ENCODE measurements at regions not wholly inside any gene's neighbourhood (a gene's known extent, or its start where the extent isn't known, plus 50 kb on each side); places are given as distances from the start of the nearest gene placed in this dataset.

DNA sequence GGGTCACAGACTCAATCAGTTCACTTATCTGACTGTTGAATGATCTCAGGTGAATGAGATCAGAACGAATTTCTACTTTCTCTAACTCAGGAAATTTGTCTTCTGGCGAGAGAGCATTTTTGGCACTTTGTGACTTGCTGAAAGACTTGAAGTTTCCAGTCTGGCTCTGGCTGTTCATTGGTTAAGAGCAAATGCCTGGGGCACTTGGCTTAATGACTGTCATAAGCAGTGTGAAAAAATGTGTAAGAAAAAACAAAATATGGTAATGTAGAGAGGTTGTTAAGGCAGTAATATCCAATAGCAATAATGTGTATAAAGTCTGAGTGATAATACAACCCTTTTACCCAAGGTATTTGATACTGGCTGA is 71.3 kb upstream of the PGRMC2 start:
- DNase-seq (ENCODE audit: low spot score) (no peak), ATAC-seq (ENCODE audit: low read depth) (no peak)
- Histone ChIP-seq H3K36me3 (ENCODE audit: low read depth) (no peaks in the 10 kb centered on the region), H3K4me3 (ENCODE audit: severe bottlenecking) (no peak overlapping the region), H3K27ac (ENCODE audit: poor library complexity, severe bottlenecking) (no peak overlapping the region), H3K27me3 (ENCODE audit: insufficient read depth, poor library complexity, severe bottlenecking) (no peaks in the 10 kb centered on the region), H3K4me1 (ENCODE audit: insufficient read depth, poor library complexity, severe bottlenecking) (peaks cover 17% of the 10 kb centered on the region), H3K9me3 (ENCODE audit: severe bottlenecking) (no peaks in the 10 kb centered on the region)
- TF ChIP-seq, protein P1, sequence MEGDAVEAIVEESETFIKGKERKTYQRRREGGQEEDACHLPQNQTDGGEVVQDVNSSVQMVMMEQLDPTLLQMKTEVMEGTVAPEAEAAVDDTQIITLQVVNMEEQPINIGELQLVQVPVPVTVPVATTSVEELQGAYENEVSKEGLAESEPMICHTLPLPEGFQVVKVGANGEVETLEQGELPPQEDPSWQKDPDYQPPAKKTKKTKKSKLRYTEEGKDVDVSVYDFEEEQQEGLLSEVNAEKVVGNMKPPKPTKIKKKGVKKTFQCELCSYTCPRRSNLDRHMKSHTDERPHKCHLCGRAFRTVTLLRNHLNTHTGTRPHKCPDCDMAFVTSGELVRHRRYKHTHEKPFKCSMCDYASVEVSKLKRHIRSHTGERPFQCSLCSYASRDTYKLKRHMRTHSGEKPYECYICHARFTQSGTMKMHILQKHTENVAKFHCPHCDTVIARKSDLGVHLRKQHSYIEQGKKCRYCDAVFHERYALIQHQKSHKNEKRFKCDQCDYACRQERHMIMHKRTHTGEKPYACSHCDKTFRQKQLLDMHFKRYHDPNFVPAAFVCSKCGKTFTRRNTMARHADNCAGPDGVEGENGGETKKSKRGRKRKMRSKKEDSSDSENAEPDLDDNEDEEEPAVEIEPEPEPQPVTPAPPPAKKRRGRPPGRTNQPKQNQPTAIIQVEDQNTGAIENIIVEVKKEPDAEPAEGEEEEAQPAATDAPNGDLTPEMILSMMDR (IDR thresholded peaks at IDR 0.05; ENCODE audit: poor library complexity, severe bottlenecking): no peak

DNA sequence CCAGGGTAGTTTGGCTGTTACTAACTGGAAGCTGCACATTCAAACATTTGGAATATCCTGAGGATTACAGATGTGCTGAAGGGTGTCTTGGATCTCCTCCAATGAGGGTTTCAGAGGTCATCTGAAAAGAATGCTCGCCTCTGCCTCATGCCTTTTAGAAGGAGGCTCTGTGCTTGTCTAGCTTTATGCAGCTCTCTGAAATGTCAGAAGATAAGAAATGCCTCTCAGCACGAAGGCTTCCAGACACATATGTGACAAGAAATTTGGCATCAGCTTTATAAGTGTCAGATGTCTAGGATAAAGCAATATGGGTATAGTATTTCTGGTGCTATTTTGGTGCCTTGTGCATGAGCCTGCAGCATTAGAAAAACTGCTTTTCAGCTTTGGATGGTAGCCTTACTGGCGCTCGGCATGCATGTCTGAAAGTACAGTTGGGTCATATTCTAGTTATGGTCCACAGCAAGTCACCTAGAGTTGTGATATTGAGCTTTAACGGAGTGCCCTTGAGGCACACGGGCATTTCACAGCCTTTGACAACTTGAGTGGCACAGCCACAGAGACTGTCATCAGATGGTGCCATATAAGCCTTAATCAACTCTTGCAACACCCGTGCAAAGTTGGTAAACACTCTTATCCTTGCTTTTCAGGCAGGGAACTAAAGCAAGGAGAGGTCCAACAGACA is 70.8 kb upstream of the PGRMC2 start:
- DNase-seq (ENCODE audit: low spot score): no peak
- H3K27me3 ChIP-seq (ENCODE audit: insufficient read depth, poor library complexity, severe bottlenecking): no peaks in the 10 kb centered on the region
- H3K4me3 ChIP-seq (ENCODE audit: severe bottlenecking): no peak overlapping the region
- no peaks in the 10 kb centered on the region for H3K36me3 ChIP-seq (ENCODE audit: low read depth)
- ATAC-seq (ENCODE audit: low read depth): peak; percentile 41; the same call in 2 of the 3 replicates
- no peaks in the 10 kb centered on the region for H3K9me3 ChIP-seq (ENCODE audit: severe bottlenecking)
- peak overlapping the region; percentile 27 for H3K27ac ChIP-seq (ENCODE audit: poor library complexity, severe bottlenecking)
- peaks cover 20% of the 10 kb centered on the region for H3K4me1 ChIP-seq (ENCODE audit: insufficient read depth, poor library complexity, severe bottlenecking)
- TF ChIP-seq, protein P1 (IDR thresholded peaks at IDR 0.05; ENCODE audit: poor library complexity, severe bottlenecking): no peak

DNA sequence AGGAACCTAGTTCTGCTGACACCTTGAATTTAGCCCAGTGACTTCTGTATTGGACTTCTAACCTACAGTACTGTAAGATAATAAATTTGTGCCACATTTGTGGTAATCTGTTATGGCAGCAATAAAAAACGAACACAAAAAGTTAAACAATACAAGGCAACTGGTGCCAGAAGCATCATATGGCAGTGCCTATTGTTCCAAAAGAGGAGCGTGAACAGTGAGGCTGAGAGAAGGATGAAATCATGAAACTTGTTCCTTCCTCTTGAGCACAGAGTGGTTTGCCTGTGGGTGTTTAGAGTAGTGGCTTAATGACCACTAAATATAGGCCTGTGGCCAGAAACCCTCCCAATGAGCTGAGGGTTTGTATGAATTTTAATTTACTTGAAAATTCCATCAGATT is 69.7 kb upstream of the PGRMC2 start:
- H3K27me3 ChIP-seq (ENCODE audit: insufficient read depth, poor library complexity, severe bottlenecking): no peaks in the 10 kb centered on the region
- TF ChIP-seq, protein P1 (IDR thresholded peaks at IDR 0.05; ENCODE audit: poor library complexity, severe bottlenecking): no peak
- no peak overlapping the region for H3K4me3 ChIP-seq (ENCODE audit: severe bottlenecking)
- DNase-seq (ENCODE audit: low spot score) (no peak), ATAC-seq (ENCODE audit: low read depth) (no peak)
- H3K4me1 ChIP-seq (ENCODE audit: insufficient read depth, poor library complexity, severe bottlenecking): peaks cover 20% of the 10 kb centered on the region
- no peaks in the 10 kb centered on the region for H3K9me3 ChIP-seq (ENCODE audit: severe bottlenecking)
- H3K27ac ChIP-seq (ENCODE audit: poor library complexity, severe bottlenecking): peak overlapping the region; percentile 27
- no peaks in the 10 kb centered on the region for H3K36me3 ChIP-seq (ENCODE audit: low read depth)

DNA sequence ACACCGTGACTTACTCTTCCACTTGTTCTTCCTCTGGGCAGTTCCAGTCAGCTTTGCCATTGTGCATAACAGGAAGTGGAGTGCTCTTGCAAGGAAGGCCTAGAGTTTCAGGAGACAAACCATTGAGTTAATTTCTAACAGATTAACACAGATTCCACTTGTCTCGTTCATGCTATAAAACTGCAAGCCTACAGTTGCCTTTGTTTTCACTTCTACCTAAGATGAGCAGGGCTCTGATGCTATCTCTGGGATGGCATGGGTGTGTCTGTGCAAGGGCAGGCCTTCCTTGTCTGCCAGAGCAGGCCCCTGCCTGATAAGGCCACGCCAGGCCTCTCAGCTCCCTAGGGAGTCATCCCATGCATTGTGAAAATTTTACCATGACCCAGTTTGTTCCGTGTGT is 67.7 kb upstream of the PGRMC2 start:
- TF ChIP-seq, protein P1 (IDR thresholded peaks at IDR 0.05; ENCODE audit: poor library complexity, severe bottlenecking): no peak
- H3K4me3 ChIP-seq (ENCODE audit: severe bottlenecking): no peak overlapping the region
- H3K27me3 ChIP-seq (ENCODE audit: insufficient read depth, poor library complexity, severe bottlenecking): no peaks in the 10 kb centered on the region
- ATAC-seq (ENCODE audit: low read depth) (no peak; the same call in 2 of the 3 replicates), DNase-seq (ENCODE audit: low spot score) (no peak)
- H3K27ac ChIP-seq (ENCODE audit: poor library complexity, severe bottlenecking): peak overlapping the region; percentile 70
- H3K4me1 ChIP-seq (ENCODE audit: insufficient read depth, poor library complexity, severe bottlenecking): peaks cover 20% of the 10 kb centered on the region
- H3K9me3 ChIP-seq (ENCODE audit: severe bottlenecking): no peaks in the 10 kb centered on the region
- H3K36me3 ChIP-seq (ENCODE audit: low read depth): no peaks in the 10 kb centered on the region

DNA sequence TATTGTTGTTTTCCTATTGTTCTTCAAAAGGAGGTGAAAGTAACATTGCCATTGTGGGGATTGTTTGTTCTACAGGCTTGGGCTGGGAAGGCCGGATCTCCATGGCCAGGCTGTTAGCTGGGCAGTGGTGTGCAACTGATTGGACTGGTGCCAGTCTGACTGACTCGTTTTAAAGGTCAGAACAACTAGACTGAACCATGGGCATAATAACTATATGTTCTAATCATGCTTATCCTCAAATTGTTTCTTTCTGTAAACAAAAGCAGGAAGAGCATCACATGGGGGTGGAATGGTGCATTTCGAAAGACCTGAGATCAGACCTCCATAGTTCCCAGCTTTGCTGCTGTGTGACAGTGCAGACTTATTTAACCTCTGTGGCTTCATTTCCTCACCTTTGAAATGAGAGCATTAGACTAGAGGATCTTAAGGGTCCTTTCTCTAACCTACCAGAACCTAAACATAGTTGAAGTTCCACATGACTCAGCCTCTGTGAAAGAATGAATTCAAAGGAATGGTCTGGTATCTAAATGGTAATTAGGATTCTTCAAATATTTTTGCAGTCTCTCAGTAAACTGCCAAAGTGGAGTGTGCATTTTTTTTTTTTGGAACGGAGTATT is 66.7 kb upstream of the PGRMC2 start:
- Histone ChIP-seq H3K4me3 (ENCODE audit: severe bottlenecking) (no peak overlapping the region), H3K27me3 (ENCODE audit: insufficient read depth, poor library complexity, severe bottlenecking) (no peaks in the 10 kb centered on the region), H3K4me1 (ENCODE audit: insufficient read depth, poor library complexity, severe bottlenecking) (peaks cover 26% of the 10 kb centered on the region), H3K36me3 (ENCODE audit: low read depth) (no peaks in the 10 kb centered on the region), H3K9me3 (ENCODE audit: severe bottlenecking) (no peaks in the 10 kb centered on the region), H3K27ac (ENCODE audit: poor library complexity, severe bottlenecking) (peak overlapping the region; percentile 70)
- TF ChIP-seq, protein P1 (IDR thresholded peaks at IDR 0.05; ENCODE audit: poor library complexity, severe bottlenecking): no peak
- ATAC-seq (ENCODE audit: low read depth): peak; percentile 88
- DNase-seq (ENCODE audit: low spot score): no peak
